RPMI8226 (cell line): ENCODE measurements at regions not wholly inside any gene's neighbourhood (a gene's known extent, or its start where the extent isn't known, plus 50 kb on each side); places are given as distances from the start of the nearest gene placed in this dataset.
"Not testable (repeated sequence)": the region's sequence is repeated elsewhere in the genome, so short reads cannot be mapped to it uniquely, and the experiment has no call there.

Experiments used
- DNase-seq: peaks from one replicate; pipeline ENCODE4 v3.0.0-alpha.2; 2015

DNA sequence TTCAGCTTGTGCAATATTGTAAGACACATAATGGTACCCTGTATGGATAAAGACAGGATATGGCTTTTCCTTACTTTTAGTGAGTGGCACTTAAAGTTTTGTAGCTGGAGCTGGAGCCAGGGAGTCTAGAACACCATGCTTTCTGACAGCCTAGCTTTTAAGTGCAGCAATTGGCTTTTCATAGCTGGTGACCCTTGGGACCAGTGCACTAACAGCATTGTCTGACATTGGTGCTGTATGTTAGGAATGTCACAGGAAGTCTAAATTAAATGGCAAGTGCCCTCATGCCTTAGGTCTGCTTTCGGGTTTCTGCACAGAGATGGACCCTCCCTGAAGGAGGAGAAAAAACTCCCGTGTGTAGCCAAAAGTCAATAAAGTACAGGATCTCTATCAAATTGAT is 628.2 kb downstream of the NR2F2 start:
- DNase-seq = no peak

DNA sequence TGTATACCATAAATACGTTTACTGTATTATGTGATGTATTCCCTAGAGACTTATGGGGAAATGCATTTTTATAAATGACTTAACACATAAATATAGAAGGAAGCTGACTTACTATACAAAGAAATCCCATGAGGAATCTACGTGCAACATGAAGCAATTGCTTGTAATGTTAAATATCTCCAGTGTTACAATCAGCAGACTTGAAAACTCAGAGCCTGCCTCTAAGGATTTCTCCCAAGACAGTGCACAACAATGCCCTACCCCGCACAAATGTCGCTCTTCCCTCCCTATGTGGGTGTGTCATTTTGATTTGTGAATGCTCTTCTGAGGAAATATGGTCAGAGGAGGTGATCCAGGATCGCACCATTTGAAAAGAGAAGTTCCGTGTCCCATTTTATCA is 629.0 kb downstream of the NR2F2 start:
- DNase-seq = no peak

DNA sequence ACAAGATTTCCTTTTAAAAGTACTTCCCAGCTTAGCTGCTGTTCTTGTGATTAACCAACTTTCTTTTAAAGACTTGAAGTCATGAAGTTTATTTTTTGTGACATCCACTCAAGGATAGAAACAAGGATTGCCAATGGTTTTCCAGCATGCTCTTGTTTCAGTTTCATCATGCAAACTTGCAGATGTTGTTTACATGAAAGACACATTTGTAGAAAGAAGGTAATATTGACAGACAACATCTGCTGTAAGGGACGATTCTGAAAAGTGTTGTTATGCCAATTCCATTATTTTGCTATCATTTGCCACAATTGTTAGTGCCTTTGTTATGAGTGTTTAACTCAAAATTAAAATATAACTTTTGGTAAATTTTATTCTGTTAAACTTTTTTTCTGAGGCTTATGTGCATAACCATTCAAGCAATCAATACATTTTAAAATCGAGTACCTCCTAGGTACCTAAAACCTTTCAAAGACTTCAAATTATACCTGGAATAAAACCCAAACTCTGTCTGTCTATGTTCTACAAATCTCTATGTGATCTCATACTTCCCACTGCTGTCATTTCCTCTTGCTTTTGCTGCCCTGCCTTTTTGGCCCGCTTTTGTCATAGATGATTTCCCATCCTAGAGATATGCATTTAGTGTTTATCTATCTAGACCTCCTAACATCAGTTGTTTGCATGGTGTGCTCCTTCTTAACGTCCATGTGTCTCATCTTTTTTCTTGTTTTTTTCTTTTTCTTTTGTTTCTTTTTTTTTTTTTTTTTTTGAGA is 630.4 kb downstream of the NR2F2 start:
- DNase-seq = no peak

DNA sequence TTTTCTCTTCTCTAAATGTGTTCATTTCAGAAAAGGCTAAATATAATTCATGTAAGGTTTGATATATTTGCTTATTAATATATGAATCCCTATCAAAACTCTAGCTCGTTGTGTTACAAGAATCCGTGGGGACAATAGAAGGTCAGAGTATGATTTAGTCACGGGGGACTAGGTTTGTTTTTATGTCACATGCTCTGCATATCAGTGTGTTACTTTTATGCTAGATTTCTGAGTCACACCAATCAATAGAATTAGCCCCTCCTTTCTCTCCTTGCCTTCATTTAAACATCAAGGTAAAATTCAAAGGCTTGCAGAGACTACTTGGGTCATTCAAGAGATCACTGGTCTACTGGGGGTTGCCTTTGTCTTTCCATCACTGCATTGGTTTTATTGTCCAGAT is 636.1 kb downstream of the NR2F2 start:
- DNase-seq = no peak

DNA sequence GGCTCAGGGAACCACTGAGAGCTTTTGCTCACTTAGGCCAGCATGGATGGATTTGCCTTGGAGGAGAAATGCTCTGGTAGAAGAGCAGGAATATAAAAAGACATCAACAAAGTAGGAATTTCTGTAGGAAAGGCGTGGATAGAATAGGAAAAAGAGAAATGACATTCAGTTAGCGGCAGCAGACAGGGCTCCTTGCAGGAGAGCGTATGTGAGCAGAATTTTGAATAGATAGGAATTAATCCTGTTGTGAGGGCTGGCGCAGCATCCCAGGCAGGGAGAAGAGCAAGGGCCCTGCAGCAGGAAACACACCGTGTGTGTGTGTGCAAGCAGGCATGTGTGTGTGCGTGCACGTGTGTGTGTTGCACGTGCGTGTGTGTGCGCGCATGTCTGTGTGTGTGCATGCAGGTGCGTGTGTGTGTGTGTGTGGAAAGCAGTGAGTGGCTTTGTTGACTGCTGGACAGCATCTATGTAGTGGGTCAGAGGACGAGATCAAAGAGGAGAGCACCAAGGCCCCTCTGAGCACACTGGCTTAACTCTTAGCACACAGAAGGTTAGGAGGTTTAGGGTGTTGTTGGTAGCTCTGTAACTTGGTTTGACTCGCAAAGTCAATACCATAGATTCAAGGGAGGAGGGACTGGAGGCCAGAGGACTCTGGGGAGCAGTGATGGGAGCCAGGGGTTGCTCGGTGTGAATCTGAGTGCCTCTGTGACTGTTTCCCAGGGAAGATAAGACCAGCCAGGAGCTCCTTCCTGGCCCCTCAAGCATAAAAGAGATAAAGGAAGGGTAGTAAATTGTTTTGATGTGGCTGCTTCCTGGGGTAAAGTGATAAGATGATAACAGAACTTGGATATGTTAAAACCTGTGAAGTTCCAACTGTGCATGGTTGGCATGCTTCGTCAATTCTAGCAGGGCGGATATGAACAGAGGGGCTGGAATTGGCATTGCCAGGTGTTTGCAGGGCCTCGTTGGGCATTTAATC is 639.5 kb downstream of the NR2F2 start:
- DNase-seq = no peak

DNA sequence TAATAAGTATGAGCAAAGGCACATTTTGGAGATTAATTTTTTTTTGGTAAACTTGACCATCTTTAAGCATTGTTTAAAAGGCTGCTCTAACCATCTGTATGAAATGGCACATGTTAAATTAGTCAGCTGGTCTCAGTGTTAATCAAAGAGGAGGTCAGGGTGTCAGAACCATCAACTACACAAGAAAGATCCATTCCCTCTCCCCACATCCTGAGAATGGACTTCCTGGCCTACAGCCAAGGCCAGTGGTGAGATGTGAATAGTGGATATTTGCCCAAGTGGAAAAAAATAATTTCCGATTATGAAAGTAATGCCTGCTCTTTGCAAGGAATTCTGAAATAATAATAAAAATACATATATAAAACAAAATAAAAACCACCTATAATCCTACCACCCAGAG is 641.7 kb downstream of the NR2F2 start:
- no peak for DNase-seq

DNA sequence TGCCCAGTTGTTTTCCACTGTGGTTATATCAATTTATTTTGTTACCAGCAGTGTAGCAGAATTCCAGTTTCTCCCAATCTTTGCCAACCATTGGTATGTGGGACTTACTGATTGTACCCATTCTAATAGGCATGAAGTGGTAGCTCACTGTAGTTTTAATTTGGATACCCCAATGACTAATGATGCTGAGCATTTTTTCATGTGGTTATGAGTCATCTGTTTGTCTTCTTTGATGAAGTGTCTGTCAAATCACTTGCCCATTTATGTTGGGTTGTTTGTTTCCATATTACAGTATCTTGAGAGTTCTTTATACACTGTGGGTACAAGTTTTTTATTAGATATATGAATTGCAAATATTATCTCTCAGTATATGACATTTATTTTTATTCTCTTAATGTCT is 644.3 kb downstream of the NR2F2 start:
- DNase-seq = no peak

DNA sequence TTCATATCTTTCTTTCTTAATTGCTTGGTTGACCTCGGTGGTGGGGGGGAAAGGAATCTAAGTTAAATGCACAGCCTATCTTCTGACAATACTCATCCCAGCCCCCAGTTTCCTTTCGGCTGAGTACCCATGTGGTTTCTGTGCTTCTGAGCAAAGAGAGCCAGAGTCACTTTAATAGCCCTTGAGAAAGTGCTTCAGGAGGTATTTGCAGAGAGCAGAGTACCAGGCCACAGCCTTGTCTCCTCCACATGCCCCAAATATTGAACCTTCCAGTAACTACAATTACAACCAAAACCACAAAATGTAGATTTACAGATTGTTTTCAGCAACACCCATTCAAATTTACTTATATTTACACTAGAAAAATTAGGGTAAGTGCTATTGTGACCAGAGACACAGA is 647.4 kb downstream of the NR2F2 start:
- no peak for DNase-seq

DNA sequence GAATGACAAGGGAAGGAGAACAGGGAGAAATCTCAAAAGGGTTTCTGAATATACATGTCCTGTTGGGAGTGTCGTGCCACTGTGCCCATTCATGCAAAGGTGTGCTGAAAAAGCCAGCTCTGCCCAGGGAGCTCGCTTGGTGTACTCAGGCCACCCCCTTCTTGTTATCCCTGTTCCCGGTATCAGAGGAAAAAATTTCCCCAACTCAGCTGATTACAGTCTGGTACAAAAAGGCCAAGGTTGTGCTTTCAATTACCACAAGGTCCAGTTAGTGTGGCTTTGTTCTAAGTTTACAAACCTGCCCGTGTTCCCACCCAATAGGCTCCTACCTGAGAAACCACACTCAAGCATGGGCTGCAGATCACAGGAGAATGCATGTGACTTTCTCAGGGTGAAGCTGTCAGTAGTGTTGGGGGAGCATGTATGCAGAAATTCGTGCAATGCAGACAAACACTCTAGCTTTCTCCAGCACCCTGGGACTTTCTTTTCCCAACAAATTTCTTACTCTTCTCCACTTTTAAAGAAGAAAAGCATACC is 648.5 kb downstream of the NR2F2 start:
- no peak for DNase-seq

DNA sequence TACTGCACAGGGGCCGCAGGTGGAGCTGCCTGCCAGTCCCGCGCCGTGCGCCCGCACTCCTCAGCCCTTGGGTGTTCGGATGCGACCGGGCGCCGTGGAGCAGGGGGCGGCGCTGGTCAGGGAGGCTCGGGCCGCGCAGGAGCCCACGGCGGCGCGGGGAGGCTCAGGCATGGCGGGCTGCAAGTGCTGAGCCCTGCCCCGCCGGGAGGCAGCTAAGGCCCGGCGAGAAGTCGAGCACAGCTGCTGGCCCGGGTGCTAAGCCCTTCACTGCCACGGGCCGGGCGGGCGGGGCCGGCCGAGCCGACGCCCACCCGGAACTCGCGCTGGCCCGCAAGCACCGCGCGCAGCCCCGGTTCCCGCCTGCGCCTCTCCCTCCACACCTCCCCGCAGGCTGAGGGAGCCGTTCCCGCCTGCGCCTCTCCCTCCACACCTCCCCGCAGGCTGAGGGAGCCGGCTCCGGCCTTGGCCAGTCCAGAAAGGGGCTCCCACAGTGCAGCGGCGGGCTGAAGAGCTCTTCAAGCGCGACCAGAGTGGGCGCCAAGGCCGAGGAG is 653.7 kb downstream of the NR2F2 start:
- not testable (repeated sequence) for DNase-seq

DNA sequence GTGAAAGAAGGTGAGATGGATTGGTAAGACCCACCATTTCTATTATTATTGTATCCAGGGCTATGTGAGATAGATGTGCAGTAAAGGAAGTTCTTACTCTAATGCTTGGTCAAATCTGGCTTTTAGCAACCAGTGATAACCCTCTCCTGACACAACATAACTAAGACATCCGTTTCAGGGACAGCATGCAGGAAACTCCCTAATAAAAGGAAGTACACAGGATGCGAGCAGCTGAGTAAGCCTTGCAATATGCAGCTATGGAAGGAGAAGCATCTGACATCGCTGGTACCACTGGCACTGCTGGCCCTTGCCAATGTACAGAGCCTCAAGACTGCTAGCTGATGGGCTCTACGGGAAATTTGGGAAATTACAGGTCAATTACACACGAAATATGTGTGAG is 662.3 kb downstream of the NR2F2 start:
- no peak for DNase-seq

DNA sequence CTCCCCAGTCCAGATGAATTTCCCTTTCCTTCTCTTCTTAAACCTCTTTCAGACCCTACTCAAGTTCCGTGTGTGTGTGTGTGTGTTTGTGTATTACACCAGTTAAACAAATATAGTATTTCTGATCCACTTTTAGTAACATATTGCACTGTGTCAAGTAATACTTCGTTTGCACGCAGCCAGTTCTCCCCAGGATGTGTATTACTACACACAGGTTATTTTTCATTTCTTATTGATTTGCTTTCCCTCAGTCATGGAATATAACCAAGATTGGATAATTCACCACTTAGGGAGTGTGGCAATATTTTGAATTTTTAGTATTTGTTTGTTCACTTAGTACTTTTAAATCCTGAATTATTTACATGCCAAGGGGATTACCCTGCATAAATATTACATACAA is 667.0 kb downstream of the NR2F2 start:
- no peak for DNase-seq

DNA sequence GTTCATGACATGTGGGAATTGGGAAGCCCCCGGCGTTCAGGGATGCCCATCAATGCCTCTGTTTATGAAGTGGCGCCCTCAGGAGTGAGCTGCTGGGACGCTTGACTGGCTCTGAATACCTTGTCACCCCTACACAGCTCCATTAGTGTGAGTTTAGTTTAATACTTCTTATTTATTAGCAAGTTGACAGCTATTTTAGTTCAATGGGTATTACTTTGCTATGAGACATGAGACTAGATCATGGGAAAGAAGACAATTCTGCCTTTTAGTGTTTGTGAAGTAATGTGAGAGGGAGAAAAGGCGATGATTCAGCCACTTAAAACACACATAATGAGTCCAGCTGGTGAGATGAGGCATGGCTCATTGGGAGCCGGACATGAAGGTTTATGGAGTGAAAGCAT is 678.5 kb downstream of the NR2F2 start:
- no peak for DNase-seq

DNA sequence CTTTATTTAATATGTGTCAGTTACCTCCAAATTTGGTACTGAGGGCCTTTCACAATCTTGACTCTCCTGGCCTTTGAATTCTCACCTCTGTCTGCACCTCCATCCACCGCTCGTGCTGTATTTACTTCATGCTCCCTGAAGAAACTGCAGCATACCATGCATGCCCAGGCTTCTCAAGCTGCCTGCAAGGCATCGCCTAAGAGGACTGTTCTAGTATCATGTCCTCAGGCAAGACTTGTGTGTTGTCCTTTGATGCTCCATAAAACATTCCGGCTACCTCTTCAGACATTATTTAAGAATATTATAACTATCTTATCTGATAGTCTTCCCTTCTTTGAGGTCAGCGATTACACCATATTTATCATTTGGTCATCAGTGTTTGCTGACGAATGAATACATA is 682.5 kb downstream of the NR2F2 start:
- no peak for DNase-seq

DNA sequence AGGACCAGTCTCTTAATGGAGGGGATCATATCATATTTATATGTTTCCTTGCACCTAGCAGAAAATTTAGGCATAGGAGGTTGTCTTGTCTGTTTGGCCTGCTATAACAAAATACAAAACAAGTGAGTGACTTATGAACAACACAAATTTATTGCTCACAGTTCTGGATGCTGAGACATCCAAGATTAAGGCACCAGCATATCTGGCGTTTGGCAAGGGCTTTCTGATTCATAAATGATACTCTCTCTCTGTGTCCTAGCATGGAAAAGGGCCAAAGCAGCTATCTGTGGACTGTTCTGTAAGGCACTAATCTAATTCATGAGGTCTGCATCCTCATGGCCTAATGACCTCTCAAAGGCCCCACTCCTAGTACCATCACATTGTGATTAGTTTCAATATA is 683.0 kb downstream of the NR2F2 start:
- DNase-seq = no peak

DNA sequence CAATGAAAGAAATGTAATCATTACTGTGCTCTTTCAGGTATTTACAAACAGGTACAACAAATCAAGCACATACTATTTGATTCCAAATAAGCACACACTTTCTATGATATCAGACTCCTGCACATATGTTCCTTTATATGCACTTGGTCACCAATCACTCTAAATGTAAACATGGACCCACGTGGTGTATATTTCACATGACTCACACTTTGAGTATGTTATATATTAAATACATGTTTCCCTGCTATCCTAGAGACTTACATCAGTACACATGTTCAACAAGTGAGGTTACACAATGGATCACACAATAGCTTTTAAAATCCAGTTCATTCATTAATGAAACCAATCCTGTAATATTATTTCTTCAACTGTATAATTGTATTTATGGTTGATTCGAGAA is 683.5 kb downstream of the NR2F2 start:
- no peak for DNase-seq

DNA sequence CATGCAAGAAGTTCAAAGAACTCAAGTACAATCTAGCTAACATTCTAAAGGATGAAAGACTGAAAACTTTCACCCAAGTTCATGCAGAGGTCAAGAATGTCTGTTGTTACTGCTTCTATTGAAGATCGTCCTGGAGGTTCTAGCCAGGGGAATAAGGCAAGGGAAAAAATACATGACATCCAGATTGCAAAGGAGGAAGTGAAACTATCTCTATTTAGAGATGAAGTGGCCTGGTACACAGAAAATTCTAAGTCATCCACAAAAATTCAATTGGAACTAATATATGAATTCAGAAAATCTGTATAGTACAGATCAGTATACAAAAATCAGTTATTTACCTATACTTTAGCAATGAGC is 693.0 kb downstream of the NR2F2 start:
- peak; percentile 50 for DNase-seq

DNA sequence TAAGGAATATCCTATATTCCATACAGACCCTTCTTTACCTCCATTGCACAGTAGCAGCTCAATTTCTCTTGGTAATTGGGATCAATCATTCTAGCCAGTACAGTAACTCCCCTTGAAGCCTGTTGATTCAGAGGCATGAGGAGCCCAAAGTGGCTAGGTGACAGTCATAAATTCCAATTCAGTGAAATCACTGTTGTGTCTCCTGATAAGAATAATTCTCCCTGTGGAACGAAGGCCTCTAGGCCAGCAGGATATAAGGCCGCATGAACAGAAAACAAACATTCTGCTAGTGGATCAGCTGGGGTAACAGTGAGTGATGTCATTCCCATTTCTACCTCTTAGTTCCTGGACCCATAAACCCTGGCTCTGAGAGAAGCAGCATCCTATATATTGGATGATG is 696.3 kb downstream of the NR2F2 start:
- DNase-seq = no peak

DNA sequence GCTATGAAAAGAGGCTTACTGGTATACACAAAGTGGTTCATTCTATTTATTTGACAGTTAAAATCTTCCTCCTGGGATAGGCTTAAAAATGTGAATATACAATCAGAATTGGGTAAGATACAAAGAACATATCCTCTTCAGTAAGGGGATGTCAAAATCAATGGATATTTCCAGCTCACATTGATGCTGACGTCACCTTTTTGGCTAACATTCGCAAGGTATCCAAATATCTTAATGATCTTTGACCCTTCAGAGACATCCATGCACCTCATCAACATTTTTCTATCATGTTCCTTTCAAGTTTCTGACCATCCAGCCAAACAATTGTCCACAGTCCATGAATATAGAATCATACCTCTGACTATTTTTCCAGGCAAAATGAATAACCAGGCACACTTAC is 697.3 kb downstream of the NR2F2 start:
- DNase-seq = no peak

DNA sequence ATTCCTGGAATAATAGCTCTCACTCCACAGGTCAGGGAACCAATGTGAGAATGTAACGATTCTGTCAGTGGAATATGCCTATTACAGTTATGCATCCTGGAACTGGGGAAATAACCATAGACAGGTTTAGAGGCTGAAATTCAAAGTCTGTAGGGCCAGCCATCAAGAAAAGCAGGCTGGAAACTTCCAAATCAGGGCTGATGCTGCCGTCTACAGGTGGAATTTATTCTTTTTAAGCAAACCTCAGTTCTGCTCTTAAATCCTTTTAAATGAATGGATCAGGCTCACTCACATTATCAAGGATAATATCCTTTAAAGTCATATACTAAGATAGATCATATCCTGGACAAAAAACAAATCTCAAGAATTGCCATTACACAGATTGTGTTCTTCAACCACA is 699.8 kb downstream of the NR2F2 start:
- no peak for DNase-seq

DNA sequence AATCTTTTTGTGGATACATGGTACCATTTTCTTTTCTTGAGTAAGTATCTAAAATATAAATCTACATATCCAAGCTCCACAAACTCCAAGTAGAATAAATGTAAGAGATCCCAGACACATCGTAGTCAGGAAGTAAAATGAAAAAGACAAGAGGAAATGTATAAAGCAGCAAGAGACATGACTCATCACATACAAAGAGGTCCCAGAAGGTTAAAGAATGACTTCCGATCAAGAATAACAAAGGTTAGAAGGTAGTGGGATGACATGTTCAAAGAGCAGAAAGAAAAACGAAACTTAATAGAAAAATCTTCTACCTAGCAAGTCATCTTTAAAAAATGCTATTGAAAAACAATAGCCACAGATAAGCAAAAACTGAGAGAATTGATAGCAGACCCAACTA is 705.8 kb downstream of the NR2F2 start:
- no peak for DNase-seq

DNA sequence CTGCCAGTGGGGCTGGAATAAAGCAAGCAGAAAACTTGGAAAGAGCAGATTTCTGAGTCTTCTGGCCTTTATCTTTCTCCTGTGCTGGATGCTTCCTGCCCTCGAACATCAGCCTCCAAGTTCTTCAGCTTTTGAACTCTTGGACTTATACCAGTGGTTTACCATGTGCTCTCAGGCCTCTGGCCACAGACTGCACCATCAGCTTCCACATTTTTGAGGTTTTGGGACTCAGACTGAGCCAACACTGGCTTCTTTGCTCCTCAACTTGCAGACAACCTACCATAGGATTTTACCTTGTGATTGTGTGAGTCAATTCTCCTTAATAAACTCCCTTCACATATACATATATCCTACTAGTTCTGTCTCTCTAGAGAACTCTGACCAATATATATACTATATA is 706.6 kb downstream of the NR2F2 start:
- no peak for DNase-seq

DNA sequence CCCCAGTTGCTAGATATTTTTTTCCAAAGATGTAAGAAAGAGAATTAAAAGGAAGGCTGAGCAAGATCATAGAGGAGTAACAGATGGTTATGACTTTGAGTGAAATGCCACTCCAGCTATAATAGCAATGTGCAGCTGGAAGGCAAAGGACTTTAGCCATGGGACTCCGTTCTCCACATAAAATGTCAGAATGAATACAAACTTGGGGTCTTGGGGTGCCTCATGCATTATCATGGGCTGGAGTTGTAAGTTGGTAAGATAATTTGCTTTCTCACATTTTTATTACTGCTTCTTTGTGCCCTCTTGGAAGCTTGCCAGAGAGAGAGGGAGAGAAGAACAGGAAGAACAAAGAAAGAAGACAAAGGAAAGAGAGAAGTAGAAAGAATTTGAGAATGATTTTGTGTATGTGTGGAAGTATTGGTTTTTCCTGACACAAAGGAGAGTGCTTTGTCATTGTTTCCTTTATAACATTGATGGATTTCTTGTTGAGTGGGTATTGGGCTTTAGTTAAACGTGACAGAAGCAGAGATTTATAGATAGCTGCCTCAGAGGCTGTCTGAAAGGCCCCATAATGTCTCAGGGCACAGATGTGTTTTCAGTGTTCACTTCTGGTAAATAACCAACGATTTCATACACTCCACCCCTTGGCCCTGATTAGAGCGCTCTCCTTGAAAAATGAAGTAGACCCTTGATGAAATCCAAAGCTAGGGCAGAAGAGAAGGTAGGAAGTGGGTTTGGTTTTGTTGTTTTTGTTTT is 715.3 kb downstream of the NR2F2 start:
- no peak for DNase-seq
